Ascending aorta (tissue), 2 donors: ENCODE measurements at regions not wholly inside any gene's neighbourhood (a gene's known extent, or its start where the extent isn't known, plus 50 kb on each side); places are given as distances from the start of the nearest gene placed in this dataset.

ENCODE experiments used
- DNase-seq, 2 donors: peaks; one replicate each; pipeline ENCODE4 v3.0.0-alpha.2; 2019; ENCODE audit warnings: low spot score in 2 of 2
- H3K27ac ChIP-seq, 2 donors: fragments of 200-600 bp; sonication (generic); one replicate each; pipeline ENCODE4 v1.5.1; 2016 to 2017; ENCODE audit warnings: mild to moderate bottlenecking in 1 of 2
- H3K27me3 ChIP-seq: fragments of 200-600 bp; sonication (generic); one replicate; pipeline ENCODE4 v1.5.1; 2017
- H3K36me3 ChIP-seq, 2 donors: fragments of 200-600 bp; sonication (generic); one replicate each; pipeline ENCODE4 v1.5.1; 2016
- H3K4me1 ChIP-seq, 2 donors: fragments of 200-600 bp; sonication (generic); one replicate each; pipeline ENCODE4 v1.5.1; 2016 to 2017; ENCODE audit warnings: mild to moderate bottlenecking in 1 of 2
- H3K4me3 ChIP-seq, 2 donors: fragments of 200-600 bp; sonication (generic); one replicate each; pipeline ENCODE4 v1.5.1; 2016 to 2017; ENCODE audit warnings: mild to moderate bottlenecking in 1 of 2
- H3K9me3 ChIP-seq, 2 donors: fragments of 200-600 bp; sonication (generic); one replicate each; pipeline ENCODE4 v1.5.1; 2016
- intact Hi-C: fragments of 100-400 bp; cut with DNase I; formaldehyde crosslinking; loops from one replicate; pipeline ENCODE4 v1.15.1; 2023
- TF ChIP-seq, protein P1 (sequence below), 3 experiments: fragments of 200-600 bp in 2 of 3; fragments of 450-650 bp in 1 of 3; sonication (generic) in 2 of 3; IDR thresholded peaks; one replicate each; pipeline ENCODE4 v1.5.1; 2016 to 2019; ENCODE audit warnings: antibody characterized with exemption in 3 of 3, mild to moderate bottlenecking in 1 of 3, moderate library complexity in 1 of 3

DNA sequence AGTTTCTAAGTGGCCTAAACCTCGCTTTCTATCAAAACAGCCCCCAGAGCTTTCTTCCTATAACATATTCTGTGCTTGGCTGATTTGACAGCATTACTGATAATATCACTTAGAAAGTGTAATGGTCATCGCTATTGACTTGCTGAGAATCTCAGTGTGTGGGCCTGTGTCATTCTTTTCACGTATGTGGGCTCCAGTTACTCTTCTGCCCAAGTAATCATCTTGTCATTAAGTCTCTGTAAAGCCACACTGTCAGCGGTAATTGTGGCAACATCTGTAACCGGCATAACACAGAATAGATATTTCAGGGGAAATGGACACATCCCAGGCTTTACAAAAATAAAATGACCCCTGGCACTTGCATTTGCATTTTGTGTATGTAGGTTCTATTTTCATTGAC lies 313.6 kb upstream of the LMCD1 start:
- Histone ChIP-seq H3K27me3 (no peaks in the 10 kb centered on the region), H3K27ac (no peak overlapping the region), H3K9me3 (no peaks in the 10 kb centered on the region), H3K4me3 (no peak overlapping the region), H3K36me3 (no peaks in the 10 kb centered on the region), H3K4me1 (no peaks in the 10 kb centered on the region)
- intact Hi-C loops: no loop called here
- TF ChIP-seq, protein P1, sequence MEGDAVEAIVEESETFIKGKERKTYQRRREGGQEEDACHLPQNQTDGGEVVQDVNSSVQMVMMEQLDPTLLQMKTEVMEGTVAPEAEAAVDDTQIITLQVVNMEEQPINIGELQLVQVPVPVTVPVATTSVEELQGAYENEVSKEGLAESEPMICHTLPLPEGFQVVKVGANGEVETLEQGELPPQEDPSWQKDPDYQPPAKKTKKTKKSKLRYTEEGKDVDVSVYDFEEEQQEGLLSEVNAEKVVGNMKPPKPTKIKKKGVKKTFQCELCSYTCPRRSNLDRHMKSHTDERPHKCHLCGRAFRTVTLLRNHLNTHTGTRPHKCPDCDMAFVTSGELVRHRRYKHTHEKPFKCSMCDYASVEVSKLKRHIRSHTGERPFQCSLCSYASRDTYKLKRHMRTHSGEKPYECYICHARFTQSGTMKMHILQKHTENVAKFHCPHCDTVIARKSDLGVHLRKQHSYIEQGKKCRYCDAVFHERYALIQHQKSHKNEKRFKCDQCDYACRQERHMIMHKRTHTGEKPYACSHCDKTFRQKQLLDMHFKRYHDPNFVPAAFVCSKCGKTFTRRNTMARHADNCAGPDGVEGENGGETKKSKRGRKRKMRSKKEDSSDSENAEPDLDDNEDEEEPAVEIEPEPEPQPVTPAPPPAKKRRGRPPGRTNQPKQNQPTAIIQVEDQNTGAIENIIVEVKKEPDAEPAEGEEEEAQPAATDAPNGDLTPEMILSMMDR (IDR thresholded peaks at IDR 0.05): no peak
- DNase-seq: no peak

DNA sequence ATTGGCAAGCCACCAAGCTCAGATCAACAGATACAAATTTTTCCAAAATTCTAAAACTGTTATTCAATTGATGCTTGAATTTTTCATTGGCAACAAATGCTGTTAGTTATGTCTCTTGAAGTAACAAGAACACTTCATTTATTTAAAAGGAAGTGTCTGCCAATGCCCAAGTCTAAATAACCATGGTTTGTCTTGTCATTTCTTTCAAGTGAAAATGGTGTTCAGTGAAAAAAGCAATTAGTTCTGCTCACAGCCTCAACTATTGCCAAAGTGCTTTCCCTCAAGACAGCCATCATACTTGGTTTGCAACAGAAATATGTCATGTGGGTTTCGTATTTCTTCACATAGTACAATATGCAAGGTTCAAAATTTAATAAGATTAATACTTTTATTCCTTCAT lies 312.6 kb upstream of the LMCD1 start:
- Histone ChIP-seq H3K27me3 (no peaks in the 10 kb centered on the region), H3K36me3 (no peaks in the 10 kb centered on the region), H3K4me1 (no peaks in the 10 kb centered on the region), H3K9me3 (no peaks in the 10 kb centered on the region), H3K4me3 (no peak overlapping the region), H3K27ac (no peak overlapping the region)
- intact Hi-C loops: no loop called here
- TF ChIP-seq, protein P1 (IDR thresholded peaks at IDR 0.05): no peak
- no peak for DNase-seq

DNA sequence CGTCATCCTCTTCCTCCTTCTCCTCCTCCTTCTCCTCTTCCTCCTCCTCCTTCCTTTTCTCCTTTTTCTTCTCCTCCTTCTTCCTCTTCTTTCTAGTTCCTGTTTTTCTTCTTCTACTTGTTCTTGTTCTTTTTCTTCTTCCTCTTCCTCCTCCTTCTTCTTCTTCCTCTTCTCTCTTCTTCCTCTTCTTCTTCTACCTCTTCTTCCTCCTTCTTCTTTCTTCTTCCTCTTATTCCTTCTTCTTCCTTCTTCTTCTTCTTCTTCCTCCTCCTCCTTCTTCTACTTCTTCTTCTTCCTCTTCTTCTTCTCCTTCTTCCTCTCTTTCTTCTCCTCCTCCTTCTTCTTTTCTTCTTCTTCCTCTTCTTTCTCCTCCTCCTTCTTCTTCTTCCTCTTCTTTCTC lies 310.2 kb upstream of the LMCD1 start:
- intact Hi-C loops: no loop called here
- TF ChIP-seq, protein P1 (IDR thresholded peaks at IDR 0.05): no peak

DNA sequence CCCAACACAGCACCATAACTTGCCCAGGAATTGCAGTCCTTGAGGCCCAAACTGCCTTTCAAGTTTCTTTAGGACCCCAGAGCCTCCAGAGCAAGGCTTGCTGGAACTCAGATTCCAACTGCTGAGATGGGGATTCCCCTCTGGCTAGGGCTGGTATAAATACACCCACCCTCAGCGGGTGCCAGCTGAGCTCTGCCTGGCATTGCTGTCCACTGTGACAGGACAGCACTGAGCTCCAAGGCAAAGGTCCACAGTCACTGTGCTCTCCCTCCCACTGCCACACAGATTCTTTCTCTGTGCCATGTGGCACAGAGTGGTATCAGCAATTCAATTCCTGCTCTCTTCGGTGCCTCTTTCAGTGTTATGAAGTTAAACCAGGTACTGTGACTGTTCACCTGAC lies 304.2 kb upstream of the LMCD1 start:
- DNase-seq: no peak
- Histone ChIP-seq H3K36me3 (no peaks in the 10 kb centered on the region), H3K27me3 (no peaks in the 10 kb centered on the region), H3K4me1 (no peaks in the 10 kb centered on the region), H3K9me3 (no peaks in the 10 kb centered on the region), H3K27ac (no peak overlapping the region), H3K4me3 (no peak overlapping the region)
- TF ChIP-seq, protein P1 (IDR thresholded peaks at IDR 0.05): no peak
- intact Hi-C loops: no loop called here

More for the DNA sequence above, 310.2 kb upstream of the LMCD1 start:
- DNase-seq: no peak
- no peaks in the 10 kb centered on the region for H3K27me3 ChIP-seq
- no peaks in the 10 kb centered on the region for H3K4me1 ChIP-seq
- H3K4me3 ChIP-seq: no peak overlapping the region
- H3K27ac ChIP-seq: no peak overlapping the region
- H3K36me3 ChIP-seq: no peaks in the 10 kb centered on the region
- H3K9me3 ChIP-seq: no peaks in the 10 kb centered on the region

DNA sequence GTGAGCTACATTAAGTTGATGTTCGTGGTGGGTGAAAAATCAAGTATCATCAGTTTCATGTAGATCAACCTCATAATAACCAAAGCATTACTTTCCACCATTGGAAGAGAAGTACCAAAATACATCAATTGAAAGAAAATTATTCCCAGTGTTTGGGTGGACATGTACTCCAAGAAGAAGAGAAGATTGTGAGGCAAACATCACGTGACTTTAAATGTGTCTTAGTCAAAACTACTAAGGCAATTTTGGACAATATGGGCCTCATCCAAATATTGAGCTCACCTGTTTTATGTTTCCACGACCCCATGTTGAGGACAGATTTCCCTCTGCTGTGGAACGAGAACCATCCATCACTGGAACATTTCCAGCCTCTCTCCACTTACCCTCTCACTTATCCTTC lies 303.0 kb upstream of the LMCD1 start:
- no peaks in the 10 kb centered on the region for H3K4me1 ChIP-seq

More for the DNA sequence above, 303.0 kb upstream of the LMCD1 start:
- no peak for DNase-seq
- no peaks in the 10 kb centered on the region for H3K9me3 ChIP-seq
- no peaks in the 10 kb centered on the region for H3K36me3 ChIP-seq
- intact Hi-C loops: no loop called here
- TF ChIP-seq, protein P1 (IDR thresholded peaks at IDR 0.05): no peak
- H3K4me3 ChIP-seq: no peak overlapping the region
- no peaks in the 10 kb centered on the region for H3K27me3 ChIP-seq
- H3K27ac ChIP-seq: no peak overlapping the region
